HepG2 (cell line): ENCODE measurements at regions not wholly inside any gene's neighbourhood (a gene's known extent, or its start where the extent isn't known, plus 50 kb on each side); places are given as distances from the start of the nearest gene placed in this dataset.
"Not testable (repeated sequence)": the region's sequence is repeated elsewhere in the genome, so short reads cannot be mapped to it uniquely, and the experiment has no call there.

Experiments
- ATAC-seq: fragments of 200-7000 bp; cut with Tn5 transposase; 3 replicates; pipeline ENCODE4 v1.9.1; 2020; ENCODE audit warnings: mild to moderate bottlenecking, moderate library complexity
- BruUV-seq: library from RNA; stranded (reverse); fragments of 400-500 nt; replicated peaks from 2 replicates; lab custom pipeline; 2021; lab: Mats Ljungman, UMichigan
- CTCF ChIA-PET: fragments of 300-600 bp; formaldehyde crosslinking; extraction: SDS; loops from one replicate; lab custom pipeline; 2021; ENCODE audit warnings: low total read pairs, inconsistent platforms, low intra/inter-chr PET ratio; lab: Yijun Ruan, JAX
- POLR2A ChIA-PET: fragments of 350-600 bp; sonication (Branson Sonifier 250); formaldehyde crosslinking; loops from one replicate; lab custom pipeline; 2020; ENCODE audit warnings: antibody characterized with exemption, inconsistent platforms; lab: Yijun Ruan, JAX
- DNase-seq: peaks from one replicate; pipeline ENCODE4 v3.0.0-alpha.2; 2015; ENCODE audit warnings: low spot score
- FAIRE-seq: peaks from 3 replicates; lab custom pipeline; 2011; peaks lifted over from hg19 to GRCh38; lab: Jason Lieb, UNC
- H2AFZ ChIP-seq: one replicate; pipeline ENCODE4 v1.6.1; 2011; ENCODE audit warnings: low read length, inconsistent platforms
- H3K27ac ChIP-seq: fragments of 300-600 bp; 3 replicates; pipeline ENCODE4 v1.8.0; 2011; ENCODE audit warnings: mixed run types, mild to moderate bottlenecking, mixed read lengths, low read length, inconsistent platforms; ENCODE audit not compliant: insufficient read depth; ENCODE audit errors: extremely low read length
- H3K27me3 ChIP-seq, 2 experiments: fragments of 200-600 bp in 1 of 2; 2 replicates in 1 of 2; 3 replicates in 1 of 2; pipeline versions ENCODE4 v1.6.0 to v1.8.0; 2011; ENCODE audit warnings: low read length in 2 of 2, mild to moderate bottlenecking in 2 of 2, moderate library complexity in 2 of 2, inconsistent platforms in 1 of 2; ENCODE audit not compliant: insufficient read depth in 2 of 2, control insufficient read depth in 1 of 2
- H3K36me3 ChIP-seq, 2 experiments: fragments of 200-600 bp in 1 of 2; replicated peaks in 1 of 2; 2 replicates in 1 of 2; 3 replicates in 1 of 2; pipeline versions ENCODE4 v1.5.1 to v1.8.0; 2011; ENCODE audit warnings: low read length in 2 of 2, inconsistent platforms in 1 of 2; ENCODE audit not compliant: insufficient read depth in 2 of 2, control insufficient read depth in 1 of 2
- H3K4me1 ChIP-seq: 2 replicates; pipeline ENCODE4 v1.5.1; 2012; ENCODE audit warnings: low read length, inconsistent platforms; ENCODE audit not compliant: insufficient read depth
- H3K4me2 ChIP-seq: 2 replicates; pipeline ENCODE4 v1.6.0; 2011; ENCODE audit warnings: low read depth, low read length, inconsistent platforms
- H3K4me3 ChIP-seq, 3 experiments: fragments of 200-600 bp in 1 of 3; sonication (generic), shearing (Covaris generic) in 1 of 3; replicated peaks in 1 of 3; 2 replicates each; pipeline ENCODE4 v1.5.1; 2011 to 2016; ENCODE audit warnings: low read length in 3 of 3, inconsistent platforms in 2 of 3, low read depth in 2 of 3, mild to moderate bottlenecking in 2 of 3, control low read depth in 1 of 3, mixed read lengths in 1 of 3; ENCODE audit not compliant: insufficient read depth in 1 of 3
- H3K79me2 ChIP-seq: one replicate; pipeline ENCODE4 v1.6.1; 2011; ENCODE audit warnings: low read length, inconsistent platforms; ENCODE audit not compliant: insufficient read depth
- H3K9ac ChIP-seq: 2 replicates; pipeline ENCODE4 v1.6.0; 2011; ENCODE audit warnings: mild to moderate bottlenecking, low read depth, low read length, inconsistent platforms; ENCODE audit not compliant: insufficient read depth
- H3K9me3 ChIP-seq: 2 replicates; pipeline ENCODE4 v1.5.1; 2012; ENCODE audit warnings: mild to moderate bottlenecking, low read length
- H4K20me1 ChIP-seq: 2 replicates; pipeline ENCODE4 v1.6.0; 2011; ENCODE audit warnings: inconsistent platforms, mild to moderate bottlenecking, low read length, moderate library complexity; ENCODE audit not compliant: insufficient read depth
- CTCF ChIP-seq: sonication (generic); formaldehyde crosslinking; IDR thresholded peaks from 2 replicates; pipeline ENCODE4 v1.5.0; 2020; ENCODE audit warnings: mild to moderate bottlenecking, missing genetic modification reagents, moderate library complexity
- RAD21 ChIP-seq: fragments of 450-650 bp; formaldehyde crosslinking; IDR thresholded peaks from 2 replicates; pipeline ENCODE4 v1.5.0; 2020; ENCODE audit warnings: mild to moderate bottlenecking
- SMC3 ChIP-seq: IDR thresholded peaks from 2 replicates; pipeline ENCODE4 v1.6.1; 2011; ENCODE audit warnings: low read length, improper control_type of control experiment
- STAG1 ChIP-seq: sonication (generic); formaldehyde crosslinking; IDR thresholded peaks from 2 replicates; pipeline ENCODE4 v1.4.0; 2020; ENCODE audit warnings: missing genetic modification reagents
- ZNF777 ChIP-seq: sonication (generic); formaldehyde crosslinking; IDR thresholded peaks from 2 replicates; pipeline ENCODE4 v1.4.0; 2020; ENCODE audit warnings: missing genetic modification reagents
- WGBS: methylation state at CpG from one replicate; pipeline ENCODE4 v1.1.6; 2017; ENCODE audit warnings: low lambda C conversion rate; 5-methylcytosine and 5-hydroxymethylcytosine counted together
- in situ Hi-C: cut with HindIII; loops from 2 replicates; pipeline ENCODE4 v1.10.0; 2017; ENCODE audit warnings: low pct_unique_long_range_greater_than_20kb; ENCODE audit not compliant: extremely low pct_ligation_motif_present
- intact Hi-C: fragments of 100-400 bp; cut with micrococcal nuclease; formaldehyde crosslinking; loops from one replicate; pipeline ENCODE4 v1.10.0; 2022; ENCODE audit not compliant: unreplicated experiment

GRCh38 chr9:138211544-138212219, 334.1 kb downstream of the CACNA1B start:
- DNase-seq, result peak; percentile 23
- TF ChIP-seq CTCF (CRISPR knock-in tag) (peak; percentile 64), STAG1 (CRISPR knock-in tag) (peak; percentile 67), RAD21 (CRISPR knock-in tag) (peak; percentile 70), SMC3 (0 out of 2 replicates have a peak, but pooled peaks have one; percentile 7), ZNF777 (0 out of 2 replicates have a peak, but pooled peaks have one; percentile 21)
- FAIRE-seq, H2AFZ ChIP-seq, H3K4me2 ChIP-seq, H3K27ac ChIP-seq, H3K36me3 ChIP-seq, POLR2A ChIA-PET, H3K4me3 ChIP-seq, H3K9me3 ChIP-seq, H4K20me1 ChIP-seq, intact Hi-C loops, H3K27me3 ChIP-seq, in situ Hi-C loops, H3K4me1 ChIP-seq, H3K79me2 ChIP-seq, H3K9ac ChIP-seq, BruUV-seq: not testable (repeated sequence)
- WGBS, result 13% methylated on average over 5 of the region's 7 CpGs
- peak; percentile 95 for ATAC-seq
- CTCF ChIA-PET, result interaction anchor here (0.7 kb wide), 1 partner anchor 62 kb away, joined by 7 read pairs; no protein-coding TSS in a partner anchor

GRCh38 chr9:138212811-138213210, 335.2 kb downstream of the CACNA1B start:
- 75% methylated on average over 2 of the region's 3 CpGs for WGBS
- not testable (repeated sequence) for DNase-seq

GRCh38 chr9:138213748-138214147, 336.2 kb downstream of the CACNA1B start:
- intact Hi-C loops, in situ Hi-C loops, BruUV-seq, DNase-seq, H2AFZ ChIP-seq, CTCF ChIA-PET, POLR2A ChIA-PET, H3K4me2 ChIP-seq, H3K9me3 ChIP-seq, H3K27ac ChIP-seq, H3K9ac ChIP-seq, H3K4me1 ChIP-seq, H3K4me3 ChIP-seq, FAIRE-seq, H4K20me1 ChIP-seq, H3K79me2 ChIP-seq, ATAC-seq, H3K27me3 ChIP-seq, H3K36me3 ChIP-seq: not testable (repeated sequence)
- 5% methylated on average over 4 of the region's 6 CpGs for WGBS

More at GRCh38 chr9:138212811-138213210, 335.2 kb downstream of the CACNA1B start:
- H3K4me1 ChIP-seq, H3K27ac ChIP-seq, H3K4me3 ChIP-seq, intact Hi-C loops, ATAC-seq, H3K36me3 ChIP-seq, H3K9me3 ChIP-seq, CTCF ChIA-PET, BruUV-seq, in situ Hi-C loops, H4K20me1 ChIP-seq, H3K4me2 ChIP-seq, H2AFZ ChIP-seq, FAIRE-seq, H3K79me2 ChIP-seq, POLR2A ChIA-PET, H3K27me3 ChIP-seq, H3K9ac ChIP-seq: not testable (repeated sequence)
